Stomach (tissue), 8 donors: ENCODE measurements at regions not wholly inside any gene's neighbourhood (a gene's known extent, or its start where the extent isn't known, plus 50 kb on each side); places are given as distances from the start of the nearest gene placed in this dataset.

Source experiments
- DNase-seq, 2 donors: peaks; one replicate each; pipeline versions ENCODE4 v3.0.0 to v3.0.0-alpha.2; 2013 to 2019
- H3K27ac ChIP-seq, 5 donors: fragments of 200-600 bp in 4 of 5; sonication (generic) in 4 of 5; one replicate each; pipeline ENCODE4 v1.5.1; 2013 to 2019; ENCODE audit warnings: mild to moderate bottlenecking in 1 of 5, moderate library complexity in 1 of 5
- H3K27me3 ChIP-seq, 3 donors: fragments of 200-600 bp; sonication (generic); one replicate each; pipeline ENCODE4 v1.5.1; 2017 to 2019; ENCODE audit warnings: mixed run types in 1 of 3
- H3K36me3 ChIP-seq, 4 donors: fragments of 200-600 bp; sonication (generic); 1 replicate in 3 of 4; 2 replicates in 1 of 4; pipeline ENCODE4 v1.5.1; 2016 to 2019
- H3K4me1 ChIP-seq, 4 donors: fragments of 200-600 bp; sonication (generic); one replicate each; pipeline ENCODE4 v1.5.1; 2016 to 2019
- H3K4me3 ChIP-seq, 4 donors: fragments of 200-600 bp; sonication (generic) in 3 of 4; one replicate each; pipeline ENCODE4 v1.5.1; 2016 to 2019; ENCODE audit warnings: mild to moderate bottlenecking in 1 of 4
- H3K9me3 ChIP-seq, 4 donors: fragments of 200-600 bp; sonication (generic); one replicate each; pipeline ENCODE4 v1.5.1; 2016 to 2019
- EP300 ChIP-seq: sonication (generic); formaldehyde crosslinking; IDR thresholded peaks from one replicate; pipeline ENCODE4 v1.6.1; 2017; ENCODE audit warnings: antibody characterized with exemption
- POLR2A ChIP-seq, 4 donors: fragments of 450-650 bp; IDR thresholded peaks; one replicate each; pipeline ENCODE4 v1.6.1; 2016; ENCODE audit warnings: antibody characterized with exemption in 4 of 4, control low read depth in 2 of 4, mild to moderate bottlenecking in 1 of 4, moderate library complexity in 1 of 4
- POLR2AphosphoS5 ChIP-seq, 3 donors: sonication (generic); formaldehyde crosslinking; IDR thresholded peaks; one replicate each; pipeline ENCODE4 v1.6.1; 2016; ENCODE audit warnings: antibody characterized with exemption in 3 of 3
- WGBS, 5 donors: extraction: QIAGEN DNeasy Blood & Tissue Kit in 3 of 5; methylation state at CpG; one replicate each; pipeline versions ENCODE4 v1.1.5 to v1.1.7; 2013 to 2018; 5-methylcytosine and 5-hydroxymethylcytosine counted together
- intact Hi-C: fragments of 100-400 bp; cut with DNase I; formaldehyde crosslinking; loops from one replicate; pipeline ENCODE4 v1.15.1; 2023; ENCODE audit warnings: low total_unique reads
- TF ChIP-seq, protein P1 (sequence below), 7 experiments: fragments of 450-650 bp in 4 of 7; fragments of 200-600 bp in 3 of 7; sonication (generic) in 3 of 7; IDR thresholded peaks; one replicate each; pipeline ENCODE4 v1.5.1; 2016 to 2019; ENCODE audit warnings: antibody characterized with exemption in 7 of 7, control low read depth in 2 of 7, mild to moderate bottlenecking in 1 of 7
- donor health status: healthy with polysubstance abuse.
- donor health status: Bipolar disorder and iron deficiency.
- donor health status: healthy.

DNA sequence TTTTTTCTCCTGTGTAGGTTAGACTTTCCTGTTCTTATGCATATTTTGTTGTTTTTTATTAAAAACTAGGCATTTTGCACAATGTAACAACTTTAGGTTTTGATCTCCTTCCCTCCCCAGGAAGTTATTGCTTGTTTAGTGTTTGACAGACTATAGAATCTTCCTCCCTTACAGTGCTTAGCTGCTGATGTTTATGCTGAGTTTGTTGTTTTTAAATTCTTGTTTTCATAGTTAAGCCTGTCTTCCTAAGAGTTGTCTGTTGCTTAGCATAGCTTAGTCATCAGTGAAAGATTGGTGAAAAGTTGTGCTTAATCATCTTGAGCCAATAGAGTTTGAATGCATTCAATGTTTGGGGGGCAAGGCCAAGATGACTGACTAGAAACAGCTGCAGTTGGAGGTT lies 157.5 kb downstream of the NKX6-1 start:
- Histone ChIP-seq H3K9me3 (peaks cover 3 to 46% (median 37%) of the 10 kb centered on the region in 4 donors), H3K27me3 (no peaks in the 10 kb centered on the region), H3K4me3 (no peak overlapping the region), H3K27ac (no peak overlapping the region), H3K4me1 (no peaks in the 10 kb centered on the region), H3K36me3 (no peaks in the 10 kb centered on the region)
- DNase-seq = no peak
- intact Hi-C loops = no loop called here
- TF ChIP-seq POLR2A (IDR thresholded peaks at IDR 0.05) = no peak
- TF ChIP-seq EP300 = no peak
- no peak for TF ChIP-seq POLR2AphosphoS5 (IDR thresholded peaks at IDR 0.05)
- TF ChIP-seq, protein P1, sequence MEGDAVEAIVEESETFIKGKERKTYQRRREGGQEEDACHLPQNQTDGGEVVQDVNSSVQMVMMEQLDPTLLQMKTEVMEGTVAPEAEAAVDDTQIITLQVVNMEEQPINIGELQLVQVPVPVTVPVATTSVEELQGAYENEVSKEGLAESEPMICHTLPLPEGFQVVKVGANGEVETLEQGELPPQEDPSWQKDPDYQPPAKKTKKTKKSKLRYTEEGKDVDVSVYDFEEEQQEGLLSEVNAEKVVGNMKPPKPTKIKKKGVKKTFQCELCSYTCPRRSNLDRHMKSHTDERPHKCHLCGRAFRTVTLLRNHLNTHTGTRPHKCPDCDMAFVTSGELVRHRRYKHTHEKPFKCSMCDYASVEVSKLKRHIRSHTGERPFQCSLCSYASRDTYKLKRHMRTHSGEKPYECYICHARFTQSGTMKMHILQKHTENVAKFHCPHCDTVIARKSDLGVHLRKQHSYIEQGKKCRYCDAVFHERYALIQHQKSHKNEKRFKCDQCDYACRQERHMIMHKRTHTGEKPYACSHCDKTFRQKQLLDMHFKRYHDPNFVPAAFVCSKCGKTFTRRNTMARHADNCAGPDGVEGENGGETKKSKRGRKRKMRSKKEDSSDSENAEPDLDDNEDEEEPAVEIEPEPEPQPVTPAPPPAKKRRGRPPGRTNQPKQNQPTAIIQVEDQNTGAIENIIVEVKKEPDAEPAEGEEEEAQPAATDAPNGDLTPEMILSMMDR (IDR thresholded peaks at IDR 0.05) = no peak

DNA sequence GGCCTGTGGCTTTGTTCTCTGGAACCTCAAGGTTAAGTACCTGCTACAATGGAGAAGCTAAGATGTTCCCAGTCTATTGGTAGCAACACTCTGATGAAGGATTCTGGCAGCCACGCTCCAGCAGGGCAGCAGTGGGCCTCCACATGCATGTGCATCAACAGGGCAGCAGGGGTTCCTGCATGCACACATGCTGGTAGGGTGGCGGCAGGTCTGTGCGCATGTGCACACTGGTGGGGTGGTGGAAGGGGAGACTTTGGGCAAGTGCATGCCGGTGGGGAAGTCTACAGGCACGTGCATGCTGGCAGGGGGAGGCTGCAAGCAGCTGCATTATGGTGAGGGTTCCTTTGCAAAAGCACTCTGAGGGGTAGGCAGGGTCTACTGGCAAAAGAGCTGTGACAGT lies 160.7 kb downstream of the NKX6-1 start:
- no peak for DNase-seq
- no peak overlapping the region for H3K27ac ChIP-seq
- peaks cover 3 to 32% (median 22%) of the 10 kb centered on the region in 4 donors for H3K9me3 ChIP-seq
- no peak for TF ChIP-seq POLR2AphosphoS5 (IDR thresholded peaks at IDR 0.05)
- no peak for TF ChIP-seq EP300
- TF ChIP-seq POLR2A (IDR thresholded peaks at IDR 0.05) = no peak
- TF ChIP-seq, protein P1 (IDR thresholded peaks at IDR 0.05) = no peak
- no peak overlapping the region for H3K4me3 ChIP-seq
- intact Hi-C loops = no loop called here
- 83 to 86% (median 85%) methylated on average over 2 to 5 of the region's 5 CpGs for WGBS, 5 donors
- H3K4me1 ChIP-seq = no peaks in the 10 kb centered on the region
- H3K36me3 ChIP-seq = no peaks in the 10 kb centered on the region
- no peaks in the 10 kb centered on the region for H3K27me3 ChIP-seq

DNA sequence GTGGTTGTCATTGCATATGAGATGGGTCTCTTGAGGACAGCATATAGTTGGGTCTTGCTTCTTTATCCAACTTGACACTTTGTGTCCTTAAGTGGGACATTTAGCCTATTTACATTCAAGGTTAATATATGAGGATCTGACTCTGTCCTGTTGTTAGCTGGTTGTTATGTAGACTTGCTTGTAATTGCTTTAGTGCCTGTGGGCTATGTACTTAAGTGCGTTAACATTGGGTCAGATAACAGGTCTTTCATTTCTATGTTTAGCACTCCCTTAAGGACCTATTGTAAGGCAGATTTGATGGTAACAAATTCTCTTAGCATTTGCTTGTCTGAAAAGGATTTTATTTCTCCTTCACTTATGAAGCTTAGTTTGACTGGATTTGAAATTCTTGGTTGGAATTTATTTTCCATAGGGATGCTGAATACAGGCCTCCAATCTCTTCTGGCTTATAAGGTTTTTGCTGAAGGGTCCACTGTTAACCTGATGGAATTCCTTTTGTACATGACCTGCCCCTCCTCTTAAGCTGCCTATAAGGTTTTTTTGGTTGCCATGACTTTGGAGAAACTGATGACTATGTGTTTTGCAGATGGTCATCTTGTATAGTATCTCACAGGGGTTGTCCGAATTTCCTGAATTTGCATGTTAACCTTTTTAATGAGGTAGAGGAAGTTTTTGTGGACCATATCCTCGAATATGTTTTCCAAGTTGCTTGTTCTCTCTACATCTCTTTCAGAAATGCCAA lies 162.0 kb downstream of the NKX6-1 start:
- no peak for DNase-seq
- intact Hi-C loops = no loop called here
- WGBS, 5 donors = 56 to 69% (median 64%) methylated on average over 3 of the region's 3 CpGs

DNA sequence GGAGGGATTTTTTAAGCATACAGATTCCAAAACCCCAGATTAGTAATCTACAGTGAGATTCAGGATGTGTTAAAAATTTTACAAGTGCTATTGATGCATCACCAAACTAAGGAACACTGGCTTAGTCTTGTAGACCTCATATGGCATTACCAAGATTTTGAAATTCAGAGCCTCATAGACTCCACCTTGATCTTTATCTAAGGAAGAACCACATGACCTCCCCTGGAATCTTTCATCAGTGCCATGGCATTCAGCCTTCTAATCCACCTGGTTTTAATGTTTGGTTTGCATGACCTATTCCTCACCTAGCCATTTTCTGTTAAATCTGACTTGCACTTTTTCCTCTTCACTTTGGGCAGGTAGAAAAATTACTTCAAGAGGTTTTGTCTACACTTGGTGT lies 171.6 kb downstream of the NKX6-1 start:
- TF ChIP-seq, protein P1 (IDR thresholded peaks at IDR 0.05) = no peak
- TF ChIP-seq POLR2AphosphoS5 (IDR thresholded peaks at IDR 0.05) (no peak), POLR2A (IDR thresholded peaks at IDR 0.05) (no peak), EP300 (no peak)
- H3K27me3 ChIP-seq = no peaks in the 10 kb centered on the region
- peaks cover 0 to 6% (median 0%) of the 10 kb centered on the region in 4 donors for H3K9me3 ChIP-seq
- intact Hi-C loops = no loop called here
- H3K4me3 ChIP-seq = no peak overlapping the region
- H3K36me3 ChIP-seq = no peaks in the 10 kb centered on the region
- H3K4me1 ChIP-seq = no peaks in the 10 kb centered on the region
- no peak for DNase-seq
- no peak overlapping the region for H3K27ac ChIP-seq

More for the DNA sequence above, 162.0 kb downstream of the NKX6-1 start:
- Histone ChIP-seq H3K4me3 (no peak overlapping the region), H3K27me3 (no peaks in the 10 kb centered on the region), H3K36me3 (no peaks in the 10 kb centered on the region), H3K9me3 (peaks cover 3 to 20% (median 11%) of the 10 kb centered on the region in 4 donors), H3K27ac (no peak overlapping the region), H3K4me1 (no peaks in the 10 kb centered on the region)
- TF ChIP-seq EP300 = no peak
- no peak for TF ChIP-seq POLR2A (IDR thresholded peaks at IDR 0.05)
- no peak for TF ChIP-seq POLR2AphosphoS5 (IDR thresholded peaks at IDR 0.05)
- TF ChIP-seq, protein P1 (IDR thresholded peaks at IDR 0.05) = no peak
